Endothelial cell of umbilical vein (primary cell): ENCODE measurements at regions not wholly inside any gene's neighbourhood (a gene's known extent, or its start where the extent isn't known, plus 50 kb on each side); places are given as distances from the start of the nearest gene placed in this dataset.

ENCODE experiments used
- BruUV-seq: library from RNA; stranded (reverse); fragments of 400-500 nt; replicated peaks from 2 replicates; lab custom pipeline; 2021; lab: Mats Ljungman, UMichigan
- CTCF ChIA-PET: fragments of 300-600, 350-600 bp; sonication (Branson Sonifier 250); formaldehyde crosslinking; loops from one replicate; lab custom pipeline; 2021; ENCODE audit warnings: antibody characterized with exemption, inconsistent platforms; lab: Charles Lee
- POLR2A ChIA-PET: fragments of 300-600, 350-600 bp; sonication (Branson Sonifier 250); formaldehyde crosslinking; loops from one replicate; lab custom pipeline; 2021; ENCODE audit warnings: antibody characterized with exemption, inconsistent platforms; lab: Charles Lee
- DNase-seq: peaks from one replicate; pipeline ENCODE4 v3.0.0-alpha.2; 2011; ENCODE audit warnings: low read depth, low spot score
- FAIRE-seq: peaks from 2 replicates; lab custom pipeline; 2011; peaks lifted over from hg19 to GRCh38; lab: Jason Lieb, UNC
- H2AFZ ChIP-seq: 2 replicates; pipeline ENCODE4 v1.6.0; 2012; ENCODE audit warnings: low read depth, low read length, control low read depth, inconsistent platforms
- H3K27ac ChIP-seq: 2 replicates; pipeline ENCODE4 v1.5.1; 2011; ENCODE audit warnings: low read depth, mild to moderate bottlenecking, control low read depth, low read length, moderate library complexity; ENCODE audit not compliant: insufficient read depth
- H3K27me3 ChIP-seq, 2 experiments: 2 replicates each; pipeline versions ENCODE4 v1.6.0 to v1.6.1; 2011; ENCODE audit warnings: low read length in 2 of 2, mixed read lengths in 1 of 2; ENCODE audit not compliant: control insufficient read depth in 2 of 2, insufficient read depth in 2 of 2
- H3K36me3 ChIP-seq, 2 experiments: 2 replicates in 1 of 2; 3 replicates in 1 of 2; pipeline ENCODE4 v1.5.1; 2011; ENCODE audit warnings: low read length in 2 of 2, mild to moderate bottlenecking in 1 of 2, moderate library complexity in 1 of 2; ENCODE audit not compliant: control insufficient read depth in 2 of 2, insufficient read depth in 2 of 2; ENCODE audit errors: extremely low read depth in 1 of 2
- H3K4me1 ChIP-seq: 3 replicates; pipeline ENCODE4 v1.5.1; 2011; ENCODE audit warnings: mild to moderate bottlenecking, low read length; ENCODE audit not compliant: control insufficient read depth, insufficient read depth; ENCODE audit errors: extremely low read depth
- H3K4me2 ChIP-seq: 2 replicates; pipeline ENCODE4 v1.6.1; 2011; ENCODE audit warnings: low read length, control low read depth, mixed read lengths; ENCODE audit not compliant: insufficient read depth
- H3K4me3 ChIP-seq, 3 experiments: fragments of 200-600 bp in 1 of 3; sonication (generic), shearing (Covaris generic) in 1 of 3; replicated peaks in 1 of 3; 2 replicates each; pipeline ENCODE4 v1.5.1; 2011 to 2016; ENCODE audit warnings: control low read depth in 3 of 3, low read length in 3 of 3, mild to moderate bottlenecking in 2 of 3, inconsistent platforms in 1 of 3, low read depth in 1 of 3, moderate library complexity in 1 of 3; ENCODE audit not compliant: insufficient read depth in 1 of 3
- H3K79me2 ChIP-seq: 2 replicates; pipeline ENCODE4 v1.6.0; 2012; ENCODE audit warnings: low read length, inconsistent platforms; ENCODE audit not compliant: control insufficient read depth, insufficient read depth
- H3K9ac ChIP-seq: replicated peaks from 2 replicates; pipeline ENCODE3; 2011; ENCODE audit warnings: low read length, control low read depth; ENCODE audit not compliant: insufficient read depth; ENCODE audit errors: extremely low read depth
- H3K9me1 ChIP-seq: replicated peaks from 3 replicates; pipeline ENCODE4 v1.6.0; 2011; ENCODE audit warnings: mild to moderate bottlenecking, low read length; ENCODE audit not compliant: control insufficient read depth, insufficient read depth; ENCODE audit errors: extremely low read depth
- H3K9me3 ChIP-seq: replicated peaks from 2 replicates; pipeline ENCODE4 v1.5.1; 2012; ENCODE audit warnings: low read length, inconsistent platforms; ENCODE audit not compliant: control insufficient read depth, insufficient read depth
- H4K20me1 ChIP-seq: replicated peaks from 2 replicates; pipeline ENCODE3; 2011; ENCODE audit warnings: mild to moderate bottlenecking, low read length; ENCODE audit not compliant: control insufficient read depth, insufficient read depth; ENCODE audit errors: extremely low read depth
- CTCF ChIP-seq, 2 donors: IDR thresholded peaks; 1 replicate in 1 of 2; 2 replicates in 1 of 2; pipeline ENCODE4 v1.5.1; 2011; ENCODE audit warnings: low read length in 2 of 2, mild to moderate bottlenecking in 2 of 2, moderate library complexity in 2 of 2, control low read depth in 1 of 2, inconsistent platforms in 1 of 2, low read depth in 1 of 2; ENCODE audit not compliant: insufficient read depth in 1 of 2; ENCODE audit errors: extremely low read depth in 1 of 2
- EZH2 ChIP-seq: IDR thresholded peaks from 2 replicates; pipeline ENCODE4 v1.6.1; 2012; ENCODE audit warnings: borderline replicate concordance, low read depth, mild to moderate bottlenecking, moderate library complexity, low read length, inconsistent platforms; ENCODE audit not compliant: severe bottlenecking
- FOS ChIP-seq: IDR thresholded peaks from 2 replicates; pipeline ENCODE4 v1.6.1; 2011; ENCODE audit warnings: mild to moderate bottlenecking, low read length, moderate library complexity, borderline replicate concordance; ENCODE audit not compliant: insufficient read depth
- GATA2 ChIP-seq: IDR thresholded peaks from 2 replicates; pipeline ENCODE4 v1.7.0; 2011; ENCODE audit warnings: low read depth, mild to moderate bottlenecking, moderate library complexity, mixed read lengths, low read length; ENCODE audit not compliant: insufficient read length, insufficient read depth
- JUN ChIP-seq: IDR thresholded peaks from 2 replicates; pipeline ENCODE4 v1.6.1; 2011; ENCODE audit warnings: borderline replicate concordance, low read depth; ENCODE audit not compliant: insufficient read length, insufficient read depth
- MAX ChIP-seq: IDR thresholded peaks from 2 replicates; pipeline ENCODE4 v1.6.1; 2011; ENCODE audit not compliant: insufficient read depth, insufficient read length
- MYC ChIP-seq: IDR thresholded peaks from one replicate; pipeline ENCODE4 v1.6.1; 2011; ENCODE audit warnings: mild to moderate bottlenecking, low read depth, low read length
- POLR2A ChIP-seq: IDR thresholded peaks from 2 replicates; pipeline ENCODE4 v1.6.1; 2012; ENCODE audit warnings: low read depth, mild to moderate bottlenecking, control low read depth, low read length
- POLR2AphosphoS5 ChIP-seq: IDR thresholded peaks from 2 replicates; pipeline ENCODE4 v1.6.1; 2012; ENCODE audit warnings: low read depth, mild to moderate bottlenecking, control low read depth, low read length, moderate library complexity; ENCODE audit not compliant: insufficient read depth
- dilution Hi-C: fragments of 300-500 bp; cut with MboI; formaldehyde crosslinking; loops from one replicate; pipeline ENCODE4 v1.15.0; 2019; ENCODE audit warnings: low sequenced_read_pairs; ENCODE audit not compliant: extremely low pct_ligation_motif_present
- intact Hi-C: fragments of 100-400 bp; cut with micrococcal nuclease; formaldehyde crosslinking; loops from one replicate; pipeline ENCODE4 v1.10.0; 2022

GRCh38 chr6:155542036-155542435, 86.4 kb upstream of the NOX3 start:
- Histone ChIP-seq H3K27me3 (no peaks in the 10 kb centered on the region), H3K9ac (no peak overlapping the region), H3K4me1 (no peaks in the 10 kb centered on the region), H3K4me2 (no peak overlapping the region), H3K79me2 (no peaks in the 10 kb centered on the region), H3K9me1 (no peaks in the 10 kb centered on the region), H3K36me3 (no peaks in the 10 kb centered on the region), H3K9me3 (no peaks in the 10 kb centered on the region), H2AFZ (no peak overlapping the region), H3K4me3 (no peak overlapping the region), H3K27ac (no peak overlapping the region), H4K20me1 (no peaks in the 10 kb centered on the region)
- TF ChIP-seq MYC (no peak), EZH2 (no peak)
- DNase-seq: no peak
- no TSS peak for BruUV-seq
- dilution Hi-C loops: no loop called here
- ChIA-PET POLR2A (no interaction called here), CTCF (interaction anchor here (2.4 kb wide), 1 partner anchor 10 kb away, joined by 11 read pairs; no protein-coding TSS in a partner anchor)
- FAIRE-seq: no peak
- intact Hi-C loops: no loop called here

- H3K9me3 ChIP-seq: no peaks in the 10 kb centered on the region
- DNase-seq: no peak
- no peak overlapping the region for H3K9ac ChIP-seq
- no peak overlapping the region for H3K4me2 ChIP-seq
- H3K79me2 ChIP-seq: no peaks in the 10 kb centered on the region
- no peaks in the 10 kb centered on the region for H3K4me1 ChIP-seq
- H4K20me1 ChIP-seq: no peaks in the 10 kb centered on the region
- H2AFZ ChIP-seq: no peak overlapping the region
- H3K9me1 ChIP-seq: no peaks in the 10 kb centered on the region
- ChIA-PET CTCF (no interaction called here), POLR2A (no interaction called here)
- intact Hi-C loops (no loop called here), dilution Hi-C loops (no loop called here)
- no peaks in the 10 kb centered on the region for H3K36me3 ChIP-seq
- BruUV-seq: no TSS peak
- no peaks in the 10 kb centered on the region for H3K27me3 ChIP-seq
- FAIRE-seq: no peak
- no peak overlapping the region for H3K27ac ChIP-seq
- TF ChIP-seq MYC (no peak), CTCF (IDR thresholded peaks at IDR 0.05; ENCODE audit: extremely low read depth in 1 of 2, insufficient read depth in 1 of 2, low read depth in 1 of 2, low read length in 2 of 2) (no peak), JUN (no peak), POLR2AphosphoS5 (no peak), POLR2A (no peak), EZH2 (no peak), FOS (no peak), GATA2 (no peak), MAX (no peak)
- no peak overlapping the region for H3K4me3 ChIP-seq
These were observed 83.2 kb upstream of the NOX3 start for GRCh38 chr6:155538708-155539390.
